Inferior parietal cortex (tissue), 1 donor: ENCODE measurements at regions not wholly inside any gene's neighbourhood (a gene's known extent, or its start where the extent isn't known, plus 50 kb on each side); places are given as distances from the start of the nearest gene placed in this dataset.

ENCODE experiments used
- DNase-seq: peaks from one replicate; pipeline ENCODE4 v3.0.0-alpha.2; 2016; ENCODE audit errors: extremely low spot score

DNA sequence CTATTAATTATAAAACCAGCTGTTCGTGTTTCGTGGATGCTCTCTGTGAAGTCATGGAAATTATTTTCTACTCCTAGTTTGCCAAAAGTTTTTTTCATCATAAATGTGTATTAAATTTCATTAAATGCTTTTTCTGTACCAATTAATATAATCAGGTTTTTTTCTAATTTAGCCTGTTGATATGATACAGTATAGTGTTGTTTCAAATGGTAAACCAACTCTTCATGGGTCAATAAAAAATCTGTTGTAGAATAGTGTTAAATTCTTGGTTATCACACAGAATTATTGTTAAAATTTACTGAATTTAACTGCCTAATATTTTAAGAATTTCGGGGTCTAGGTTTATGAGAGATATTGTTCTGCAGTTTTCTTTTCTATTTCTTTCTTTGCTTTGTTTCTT lies 505.9 kb upstream of the MANEA start:
- no peak for DNase-seq

DNA sequence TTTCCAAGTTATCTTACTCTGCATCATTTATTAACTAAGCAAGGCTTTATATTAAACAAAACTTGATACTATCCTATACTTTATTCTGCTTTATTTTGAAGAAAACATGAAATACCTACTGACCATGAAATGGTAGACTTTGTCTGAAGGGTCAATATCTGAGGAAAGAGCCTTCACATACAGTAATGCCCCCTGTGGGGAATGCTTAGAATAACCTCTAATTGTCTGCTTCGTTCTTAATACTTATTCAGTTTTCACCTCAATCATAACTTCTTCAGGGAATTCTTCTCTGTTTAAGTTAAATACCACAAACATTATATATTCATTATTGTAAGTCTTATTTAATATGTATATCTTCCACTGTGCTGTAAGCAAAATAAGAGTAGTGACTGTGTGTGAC lies 498.9 kb upstream of the MANEA start:
- no peak for DNase-seq

DNA sequence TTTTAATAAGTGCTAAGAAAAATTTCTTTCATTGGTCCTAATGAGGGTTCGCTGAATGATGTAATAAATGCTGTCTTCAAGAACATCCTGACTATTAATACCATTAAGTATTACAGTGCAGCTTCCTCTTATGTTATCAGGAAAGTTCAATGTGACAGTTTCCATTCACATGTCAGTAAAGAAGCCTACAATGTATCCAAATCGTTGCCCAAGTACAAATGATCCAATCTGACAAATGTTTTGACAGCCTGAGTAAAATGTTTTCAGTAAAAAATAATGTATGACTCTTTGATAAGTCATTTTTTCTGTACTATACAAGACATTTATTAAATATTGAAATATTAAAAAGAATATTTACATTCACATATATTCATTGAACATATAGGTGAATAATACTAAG lies 496.1 kb upstream of the MANEA start:
- no peak for DNase-seq

DNA sequence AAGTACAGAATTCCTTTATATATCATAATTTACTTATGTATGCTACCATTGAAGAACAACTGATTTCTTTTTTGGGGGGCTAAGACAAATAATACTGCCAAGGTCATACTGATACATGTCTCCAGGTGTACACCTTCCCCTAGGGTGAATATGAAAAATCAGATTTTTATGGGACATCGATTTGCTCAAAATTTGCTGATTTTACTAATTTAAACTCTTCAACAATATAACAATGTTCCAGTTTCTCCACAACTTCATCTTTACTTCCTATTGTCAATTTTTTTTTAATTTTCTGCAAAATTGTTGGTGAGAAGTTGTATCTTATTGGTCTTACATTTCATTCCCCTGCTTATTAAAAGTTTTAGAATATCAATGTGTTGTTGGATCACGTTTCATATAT lies 495.4 kb upstream of the MANEA start:
- no peak for DNase-seq

DNA sequence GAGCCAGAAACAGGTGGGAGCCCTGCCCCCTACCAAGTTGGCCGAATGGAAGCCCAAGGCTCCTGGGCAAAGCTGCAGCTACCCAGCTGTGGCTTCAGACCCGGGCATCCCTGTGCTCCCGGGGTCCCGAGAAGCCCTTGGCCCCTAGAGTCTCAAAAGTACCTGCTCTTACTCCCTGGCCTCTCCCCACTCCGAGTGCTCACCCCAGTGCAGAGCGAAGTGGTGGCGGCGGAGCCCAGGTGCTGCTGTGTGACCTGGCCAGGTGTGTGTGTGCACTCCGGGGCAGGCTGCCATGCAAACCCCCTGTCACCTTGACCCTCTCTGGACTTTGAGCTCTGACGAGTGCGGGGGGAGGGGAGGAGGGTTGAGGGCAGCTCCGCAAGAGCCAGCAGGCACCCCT lies 493.8 kb upstream of the MANEA start:
- DNase-seq, result no peak

DNA sequence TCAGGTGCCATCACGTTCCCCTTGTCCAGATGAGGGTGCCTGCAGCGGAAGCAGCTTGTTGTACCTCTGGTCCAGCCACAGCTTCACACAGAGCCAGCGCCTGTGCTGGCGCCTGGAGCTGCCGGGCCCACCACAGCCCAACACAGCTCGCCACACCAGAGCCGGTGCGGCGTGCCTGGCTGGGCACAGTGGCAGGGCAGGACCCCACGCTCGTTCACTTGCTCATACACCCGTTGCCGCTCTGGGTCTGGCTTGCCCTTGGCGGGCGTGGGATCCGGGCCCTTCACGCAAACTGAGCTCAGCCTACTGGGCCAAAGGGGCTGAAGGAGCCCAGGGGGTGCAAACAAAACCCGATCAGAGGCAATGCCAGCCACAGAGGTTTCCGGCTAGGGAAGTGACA lies 492.5 kb upstream of the MANEA start:
- no peak for DNase-seq

DNA sequence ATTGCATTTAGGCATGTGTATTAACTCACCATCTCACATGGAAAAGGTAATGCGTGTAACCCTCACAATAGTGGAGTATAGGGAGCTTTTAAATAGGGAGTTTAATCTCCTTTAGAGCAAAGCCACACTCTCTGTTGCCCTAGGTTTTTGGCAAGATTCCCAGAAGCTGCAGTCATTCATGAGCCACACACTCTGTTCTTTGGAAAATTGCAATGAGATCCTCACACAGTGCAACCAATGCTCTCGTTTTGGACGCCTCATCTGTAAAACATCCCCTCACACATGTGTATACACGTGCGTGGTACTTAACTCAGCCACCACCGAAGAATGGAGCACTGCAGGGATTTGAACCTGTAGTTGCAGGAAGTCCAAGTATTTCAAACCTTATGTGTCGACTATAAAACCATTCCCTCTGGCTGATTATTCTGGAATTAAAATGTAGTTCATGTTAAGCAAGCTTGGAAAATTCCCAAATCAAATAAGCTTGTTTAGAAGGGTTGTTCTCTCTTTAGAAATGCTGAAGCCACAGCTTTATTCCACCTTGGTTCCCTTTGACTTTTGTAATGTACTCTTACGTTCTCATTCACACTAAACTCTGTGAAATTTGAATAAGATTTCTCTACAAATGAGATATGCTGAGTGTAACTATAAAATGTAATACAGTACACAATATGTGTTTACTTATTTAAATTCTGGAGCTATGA lies 489.8 kb upstream of the MANEA start:
- DNase-seq, result peak; percentile 59

DNA sequence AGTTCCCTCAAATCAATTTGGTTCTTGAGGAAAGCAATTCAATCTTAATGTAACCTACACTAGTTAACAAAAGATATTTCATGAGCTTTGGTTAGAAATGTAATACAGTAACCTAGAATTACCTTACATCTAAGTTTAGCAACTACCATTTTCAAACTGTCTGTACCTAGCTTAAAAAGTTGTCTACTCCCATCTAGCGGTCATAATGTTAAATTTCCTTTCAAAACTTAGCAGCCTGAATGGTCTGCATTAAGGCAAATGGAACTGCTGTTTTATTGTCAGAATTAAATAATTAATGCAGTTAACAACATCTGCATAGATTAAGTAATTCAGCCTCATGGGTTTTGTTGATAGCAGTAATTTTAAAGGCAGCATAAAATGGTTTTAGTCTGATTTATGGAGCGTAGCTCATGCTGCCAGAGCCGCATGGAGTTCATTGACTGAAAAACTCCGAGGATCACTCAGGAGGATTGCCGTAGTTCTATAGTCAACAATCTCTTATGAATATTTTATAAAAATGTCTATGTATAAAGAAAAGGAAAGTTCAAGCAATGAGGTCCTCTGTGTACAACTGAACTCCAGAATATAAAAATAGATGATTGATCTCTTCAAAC lies 485.4 kb upstream of the MANEA start:
- peak; percentile 81 for DNase-seq

DNA sequence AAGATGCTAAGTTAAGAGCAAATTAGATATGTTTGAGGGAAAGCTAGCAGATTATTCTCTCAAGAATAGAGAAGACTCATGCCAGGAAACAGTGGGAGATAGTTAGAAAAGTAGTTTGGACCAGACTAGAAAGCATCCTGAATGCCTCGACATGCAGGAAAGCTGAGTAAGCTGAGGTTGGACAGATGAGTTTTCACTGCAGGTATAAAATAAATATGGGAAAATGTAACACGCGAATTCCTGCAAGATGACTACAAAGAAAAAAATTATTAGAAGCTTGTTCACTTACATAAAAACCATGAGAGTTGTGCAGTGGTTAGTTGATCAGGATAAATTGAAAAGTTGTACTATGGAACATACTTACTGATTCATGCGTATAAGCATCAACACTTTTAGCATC lies 484.2 kb upstream of the MANEA start:
- no peak for DNase-seq

DNA sequence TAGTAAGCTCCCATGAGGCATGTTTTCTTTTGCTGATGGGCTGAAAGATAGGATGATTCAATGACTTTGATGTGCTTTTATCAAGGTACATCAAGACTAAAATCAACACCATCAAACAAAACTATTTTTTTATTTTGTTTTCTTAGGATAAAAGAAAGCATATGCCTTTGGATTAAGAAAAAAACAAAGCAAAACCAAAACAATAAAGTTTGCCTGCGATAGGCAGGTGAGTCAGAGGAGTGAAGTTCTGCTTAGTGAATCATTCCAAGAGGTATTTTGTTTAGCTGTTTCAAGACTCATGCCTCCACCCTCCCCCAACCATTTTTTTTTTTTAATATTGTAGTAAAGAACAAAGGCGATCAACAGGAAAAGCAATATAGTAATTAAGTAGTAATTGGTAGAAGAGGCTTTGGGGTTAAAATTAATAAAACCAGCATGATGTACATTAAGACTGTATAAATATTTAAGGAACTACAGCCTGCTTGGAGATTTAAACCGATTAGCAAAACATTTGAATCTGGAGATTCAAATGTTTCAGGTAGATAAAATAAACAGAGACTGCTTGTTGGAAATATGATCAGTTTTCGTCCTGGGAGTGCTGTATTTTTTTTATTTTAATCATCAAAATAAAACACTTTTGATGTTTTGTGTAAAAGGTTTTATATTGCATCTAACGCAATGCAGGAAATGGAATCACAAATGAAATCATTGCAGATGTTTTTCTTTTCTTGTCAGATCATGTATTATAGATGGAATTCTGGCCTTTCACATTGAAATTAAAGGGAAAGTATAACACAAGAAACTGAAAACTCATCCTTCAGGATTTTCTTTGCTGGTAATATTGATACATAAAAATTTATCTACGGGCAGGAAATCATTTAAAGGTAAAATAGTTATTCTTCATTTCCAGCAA lies 482.3 kb upstream of the MANEA start:
- no peak for DNase-seq

DNA sequence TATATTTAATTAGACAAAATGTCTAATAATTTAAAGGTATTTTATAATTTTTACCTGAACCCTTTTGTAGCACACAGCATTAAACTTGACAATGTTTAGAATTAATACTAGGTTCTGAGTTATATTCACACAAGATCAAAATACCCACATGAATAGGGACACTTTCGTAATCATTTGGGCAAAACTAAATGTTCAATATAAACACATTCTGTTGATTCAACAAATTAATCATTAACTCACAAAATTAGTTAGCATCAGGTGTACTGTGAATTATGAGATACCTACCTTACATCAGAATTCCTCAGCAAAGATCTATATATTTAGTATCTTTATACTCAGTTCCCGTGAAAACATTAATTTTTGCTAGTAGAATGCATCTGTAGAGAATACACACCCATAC lies 481.5 kb upstream of the MANEA start:
- DNase-seq, result no peak

DNA sequence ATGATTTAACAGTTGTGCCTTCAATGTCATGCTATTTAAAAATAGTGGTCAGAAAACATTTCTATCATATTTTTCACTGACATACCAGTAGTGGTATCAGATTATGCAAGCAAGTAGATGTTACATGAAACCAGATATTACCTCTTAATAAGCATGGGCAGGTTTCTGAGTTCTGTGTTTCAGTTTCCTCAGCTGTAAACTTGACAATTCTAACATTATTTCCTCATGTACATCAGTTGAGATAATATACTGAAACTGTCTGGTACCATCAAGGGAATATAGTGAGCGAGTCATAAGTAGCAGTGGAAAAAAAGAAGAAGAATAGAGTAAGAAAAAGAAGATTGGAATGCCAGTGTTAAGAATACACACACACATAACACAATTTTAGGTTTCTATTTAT lies 477.9 kb upstream of the MANEA start:
- no peak for DNase-seq

DNA sequence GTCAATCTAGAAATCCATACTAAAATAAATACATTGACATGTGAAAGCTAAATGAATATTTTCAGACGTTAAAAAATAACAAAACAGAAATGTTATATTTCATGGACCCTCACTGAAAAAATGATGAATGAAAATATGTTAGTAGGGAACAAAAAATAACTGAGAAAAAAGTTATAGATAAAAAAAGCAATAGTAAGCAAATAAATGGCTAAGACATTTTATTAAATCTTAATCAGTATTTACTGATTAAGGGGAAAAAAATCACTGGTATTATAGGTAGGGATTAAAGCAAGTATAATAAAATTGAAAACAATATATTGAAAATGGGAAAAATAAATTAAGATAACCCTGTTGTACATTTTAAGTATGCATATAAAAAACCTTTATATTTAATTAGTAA lies 468.1 kb upstream of the MANEA start:
- no peak for DNase-seq

DNA sequence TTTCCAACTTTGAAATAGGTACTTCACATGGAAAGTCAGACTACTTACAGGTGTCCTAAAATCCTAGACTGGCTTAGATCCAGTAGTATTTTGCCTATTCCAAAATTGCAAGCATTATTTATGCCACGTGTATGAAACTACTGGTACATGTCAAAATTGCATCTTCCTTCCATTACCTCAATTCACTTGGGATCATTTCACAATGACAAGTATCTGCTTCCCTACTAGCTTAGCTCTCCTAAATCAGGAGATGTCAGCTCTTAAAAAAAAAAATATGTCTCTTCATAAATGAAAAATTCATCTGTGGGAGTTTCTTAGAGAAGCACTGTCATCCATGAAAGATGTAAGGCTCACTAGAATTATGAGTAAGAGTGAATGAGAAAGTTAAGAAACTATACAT lies 466.6 kb upstream of the MANEA start:
- no peak for DNase-seq

DNA sequence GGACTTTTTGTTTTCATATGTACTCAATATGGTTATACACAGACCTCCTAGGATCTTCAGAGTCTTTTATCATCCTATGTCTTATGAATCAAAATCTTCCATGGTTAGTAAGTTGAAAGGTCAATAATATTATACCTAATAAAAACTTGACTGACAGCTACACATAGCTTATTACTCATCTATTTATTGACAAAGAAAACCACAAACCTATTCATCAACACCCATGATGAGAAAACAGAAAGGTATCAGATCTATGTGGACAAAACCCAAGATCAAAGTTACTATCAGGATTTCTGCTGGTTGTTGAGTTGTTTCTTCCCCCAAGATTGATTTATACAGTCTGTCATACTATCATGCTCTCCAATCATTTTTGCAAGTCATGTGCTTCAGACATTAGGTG lies 460.1 kb upstream of the MANEA start:
- no peak for DNase-seq

DNA sequence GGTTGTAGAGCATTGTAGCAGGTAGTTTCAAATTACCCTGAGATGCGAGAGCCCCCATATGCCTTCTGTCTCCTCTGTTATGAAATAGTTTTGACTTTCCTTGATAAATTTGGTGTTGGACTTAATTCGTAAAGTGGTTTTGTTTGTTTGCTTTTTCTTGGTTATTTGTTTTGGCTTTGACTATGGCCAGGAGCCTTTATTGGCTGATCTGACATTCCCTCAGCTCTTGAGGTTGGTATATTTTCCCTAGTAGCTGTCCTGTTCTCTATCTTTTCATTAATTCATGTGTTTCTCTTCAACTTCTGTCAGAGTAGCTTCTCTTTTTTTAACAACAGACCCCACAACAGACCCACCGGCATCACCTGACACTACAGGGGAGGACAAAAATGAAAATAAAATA lies 457.4 kb upstream of the MANEA start:
- no peak for DNase-seq

DNA sequence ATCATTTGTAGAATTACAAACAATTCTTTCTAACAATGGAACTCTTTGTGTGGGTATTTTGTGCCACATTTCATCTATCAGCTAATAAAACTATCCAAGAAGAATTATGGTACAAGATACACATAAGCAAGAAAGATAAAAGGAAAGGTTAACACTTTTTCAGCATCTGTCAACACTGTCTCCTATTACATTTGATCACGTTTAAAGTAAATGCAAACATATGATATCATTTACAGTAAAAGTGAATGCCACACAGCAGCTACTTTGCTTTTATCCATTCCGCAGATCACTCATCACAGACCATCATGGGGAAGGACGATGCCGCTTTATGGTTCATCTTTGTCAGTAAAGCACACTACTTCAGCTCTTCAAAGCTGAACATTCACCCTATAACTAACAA lies 456.4 kb upstream of the MANEA start:
- DNase-seq, result no peak

DNA sequence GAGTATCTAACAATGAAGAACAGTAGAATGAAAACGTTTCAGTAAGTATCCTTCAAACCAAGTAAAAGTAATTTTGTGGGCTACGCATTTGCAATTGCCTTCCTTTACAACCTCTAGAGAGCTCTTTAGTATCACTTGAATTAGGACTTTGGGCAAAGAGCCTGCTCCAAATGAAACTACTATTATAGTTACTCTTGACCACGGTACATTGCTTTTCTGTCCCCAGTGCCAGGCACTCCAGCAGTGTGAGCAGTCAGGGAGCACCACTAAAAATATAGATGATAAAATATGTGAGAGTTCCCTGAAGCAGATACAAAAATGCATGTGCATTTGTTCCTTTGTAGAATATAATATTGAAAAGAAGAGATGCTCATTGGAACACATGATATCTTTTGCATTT lies 450.1 kb upstream of the MANEA start:
- DNase-seq, result no peak

DNA sequence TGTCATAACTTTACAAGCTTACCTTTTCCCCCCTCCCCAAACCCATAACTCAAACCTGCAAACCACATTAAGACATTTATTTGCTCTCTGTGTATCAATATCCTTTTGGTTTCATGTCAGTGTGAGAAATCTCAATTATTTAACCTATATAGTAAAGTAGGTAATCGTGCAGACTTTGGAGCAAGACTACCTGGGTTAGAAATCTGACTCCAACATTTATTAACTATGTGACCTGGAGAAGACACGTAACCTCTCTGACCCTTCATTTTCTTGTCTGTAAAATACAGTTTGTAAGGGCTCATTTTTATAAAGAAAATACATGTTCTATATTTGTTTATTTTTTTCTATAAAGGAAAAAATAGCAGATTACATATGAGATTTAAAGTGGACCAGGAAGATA lies 448.9 kb upstream of the MANEA start:
- DNase-seq, result no peak

DNA sequence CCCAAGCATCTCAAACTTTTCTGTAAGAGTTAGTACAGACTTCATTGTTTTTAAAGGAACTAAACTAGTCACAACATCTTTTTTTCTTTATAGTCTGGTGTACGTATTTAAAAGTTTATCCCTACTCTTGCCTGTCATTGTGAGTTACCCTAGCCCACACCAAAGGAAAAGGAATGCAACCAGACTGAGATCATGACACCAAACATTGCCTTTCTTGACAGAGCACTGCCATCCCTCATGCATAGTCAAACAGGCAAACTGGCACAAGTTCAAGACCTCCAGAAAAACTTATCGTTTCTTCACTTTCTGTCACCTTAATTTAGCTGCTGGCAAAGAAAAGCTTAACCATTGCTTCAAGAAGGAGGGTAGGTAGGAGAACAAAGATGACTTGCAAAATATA lies 448.4 kb upstream of the MANEA start:
- no peak for DNase-seq

DNA sequence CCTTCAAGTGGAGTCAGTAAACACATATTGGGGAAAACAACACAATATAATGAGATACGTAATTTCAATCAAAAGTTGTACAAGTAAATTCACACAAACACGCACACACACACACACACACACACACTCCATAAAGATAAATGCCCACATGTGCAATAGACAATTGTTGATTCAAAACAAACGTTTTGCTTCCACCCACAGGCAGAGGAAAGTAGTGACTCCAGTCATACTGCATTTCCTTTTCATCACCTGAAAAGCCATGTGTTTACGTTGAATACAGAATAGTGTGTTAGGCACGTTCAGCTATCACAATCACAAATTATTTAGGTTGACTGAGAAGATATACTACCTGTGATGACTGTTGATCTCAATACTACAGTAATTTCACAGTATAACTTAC lies 443.8 kb upstream of the MANEA start:
- DNase-seq, result no peak

DNA sequence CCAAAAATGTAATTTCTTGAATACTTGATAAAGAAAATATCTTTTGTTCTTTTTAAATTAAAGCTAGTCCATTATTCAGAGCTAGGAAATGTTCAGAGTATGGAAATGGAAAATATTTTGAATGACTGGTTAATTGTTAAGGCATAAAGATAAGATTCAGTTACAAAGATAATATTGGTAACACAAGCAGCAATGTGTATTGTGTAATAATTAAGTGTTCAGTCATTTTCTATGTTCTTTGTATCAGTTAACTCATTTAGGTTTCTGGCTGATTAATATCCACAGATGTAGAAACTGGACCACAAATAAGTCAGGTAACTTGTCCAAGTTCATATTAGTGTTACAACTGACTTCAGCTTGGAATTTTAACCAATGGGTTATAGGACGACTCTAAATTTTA lies 442.2 kb upstream of the MANEA start:
- no peak for DNase-seq

DNA sequence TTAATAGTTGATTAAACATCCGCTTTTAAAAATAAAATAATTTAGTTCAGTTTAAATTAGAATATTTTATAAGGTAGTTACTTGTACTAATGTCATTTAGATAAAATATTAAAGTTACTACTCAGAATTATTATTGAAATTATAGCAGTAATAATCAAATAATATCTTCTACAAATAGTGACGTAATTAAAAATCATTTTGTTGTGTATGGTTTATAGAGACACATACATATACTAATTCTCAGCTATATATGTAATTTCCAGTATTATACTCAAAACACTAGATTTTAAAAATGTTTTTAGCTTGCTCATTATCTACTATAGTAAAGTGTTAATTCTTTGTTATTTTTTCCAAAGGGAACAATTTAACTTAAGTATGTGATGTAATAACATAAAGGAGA lies 435.2 kb upstream of the MANEA start:
- no peak for DNase-seq
